ENCODE measurements at regions not wholly inside any gene's neighbourhood (a gene's known extent, or its start where the extent isn't known, plus 50 kb on each side); places are given as distances from the start of the nearest gene placed in this dataset.

- no peak for TF ChIP-seq CTCF (conservative IDR thresholded peaks at IDR 0.05; ENCODE audit: low read length)
- TF ChIP-seq EZH2phosphoT487 (IDR thresholded peaks at IDR 0.05; ENCODE audit: borderline replicate concordance) = no peak
These were observed 62.3 kb downstream of the MEX3B start for GRCh38 chr15:81983497-81983896.

All from Loucy (cell line).